Activated B cell treated with CpG ODN at 0.5 μM for 24 hours (primary cell): ENCODE measurements at regions not wholly inside any gene's neighbourhood (a gene's known extent, or its start where the extent isn't known, plus 50 kb on each side); places are given as distances from the start of the nearest gene placed in this dataset.

Source experiments
- ATAC-seq: fragments of 200-7000 bp; cut with Tn5 transposase; one replicate; pipeline ENCODE4 v1.10.0; 2021; ENCODE audit warnings: low read depth, mild to moderate bottlenecking, moderate library complexity
- CTCF ChIA-PET: fragments of 350-600 bp; sonication (Branson Sonifier 250); formaldehyde crosslinking; loops from one replicate; lab custom pipeline; 2021; ENCODE audit warnings: antibody characterized with exemption; lab: Charles Lee
- POLR2A ChIA-PET: fragments of 350-600 bp; sonication (Branson Sonifier 250); formaldehyde crosslinking; loops from one replicate; lab custom pipeline; 2021; ENCODE audit warnings: antibody characterized with exemption; lab: Charles Lee
- DNase-seq: peaks from one replicate; pipeline ENCODE4 v3.0.0; 2022
- H3K27ac Mint-ChIP-seq: one replicate; pipeline ENCODE4 v1.8.0; 2020; ENCODE audit warnings: mixed read lengths
- H3K27me3 Mint-ChIP-seq: one replicate; pipeline ENCODE4 v1.8.0; 2021; ENCODE audit warnings: mixed read lengths
- H3K36me3 Mint-ChIP-seq: one replicate; pipeline ENCODE4 v1.8.0; 2021; ENCODE audit warnings: low read depth, mixed read lengths
- H3K4me1 Mint-ChIP-seq: one replicate; pipeline ENCODE4 v1.8.0; 2021; ENCODE audit warnings: mixed read lengths
- H3K4me3 Mint-ChIP-seq: one replicate; pipeline ENCODE4 v1.8.0; 2020; ENCODE audit warnings: mild to moderate bottlenecking, mixed read lengths
- H3K9me3 Mint-ChIP-seq: one replicate; pipeline ENCODE4 v1.8.0; 2020; ENCODE audit warnings: mixed read lengths
- intact Hi-C: fragments of 100-400 bp; cut with micrococcal nuclease; formaldehyde crosslinking; loops from one replicate; pipeline ENCODE4 v1.15.1; 2024
- TF ChIP-seq, protein P1 (sequence below): fragments of 200-600 bp; IDR thresholded peaks from one replicate; pipeline ENCODE4 v1.8.0; 2022; ENCODE audit warnings: antibody characterized with exemption, mild to moderate bottlenecking

DNA sequence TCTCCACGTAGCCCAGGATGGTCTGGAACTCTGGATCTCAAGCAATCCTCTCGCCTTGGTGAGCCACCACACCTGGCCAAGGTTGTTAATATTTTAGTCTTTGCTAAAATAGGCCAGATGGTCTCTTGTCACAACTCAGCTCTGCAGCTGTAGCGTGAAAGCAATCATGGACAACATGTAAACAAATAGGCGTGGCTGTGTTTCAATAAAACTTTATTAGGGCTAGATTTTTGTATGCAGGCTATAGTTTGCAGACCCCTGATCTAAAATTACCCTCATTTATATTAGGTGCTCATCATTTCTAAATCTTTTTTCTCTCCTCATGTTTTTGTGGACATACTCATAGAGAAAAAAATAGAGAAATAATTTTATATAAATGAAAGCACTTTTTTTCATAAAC, 72.1 kb upstream of the SLC28A3 start:
- ChIA-PET CTCF (interaction anchor here (1.4 kb wide), 1 partner anchor 15 kb away, joined by 3 read pairs; no protein-coding TSS in a partner anchor), POLR2A (no interaction called here)
- Mint-ChIP-seq H3K27me3 (peaks cover 3% of the 10 kb centered on the region), H3K27ac (no peak overlapping the region), H3K9me3 (no peaks in the 10 kb centered on the region), H3K4me1 (no peaks in the 10 kb centered on the region), H3K36me3 (no peaks in the 10 kb centered on the region), H3K4me3 (no peak overlapping the region)
- ATAC-seq = no peak
- no peak for DNase-seq
- intact Hi-C loops = no loop called here
- TF ChIP-seq, protein P1, sequence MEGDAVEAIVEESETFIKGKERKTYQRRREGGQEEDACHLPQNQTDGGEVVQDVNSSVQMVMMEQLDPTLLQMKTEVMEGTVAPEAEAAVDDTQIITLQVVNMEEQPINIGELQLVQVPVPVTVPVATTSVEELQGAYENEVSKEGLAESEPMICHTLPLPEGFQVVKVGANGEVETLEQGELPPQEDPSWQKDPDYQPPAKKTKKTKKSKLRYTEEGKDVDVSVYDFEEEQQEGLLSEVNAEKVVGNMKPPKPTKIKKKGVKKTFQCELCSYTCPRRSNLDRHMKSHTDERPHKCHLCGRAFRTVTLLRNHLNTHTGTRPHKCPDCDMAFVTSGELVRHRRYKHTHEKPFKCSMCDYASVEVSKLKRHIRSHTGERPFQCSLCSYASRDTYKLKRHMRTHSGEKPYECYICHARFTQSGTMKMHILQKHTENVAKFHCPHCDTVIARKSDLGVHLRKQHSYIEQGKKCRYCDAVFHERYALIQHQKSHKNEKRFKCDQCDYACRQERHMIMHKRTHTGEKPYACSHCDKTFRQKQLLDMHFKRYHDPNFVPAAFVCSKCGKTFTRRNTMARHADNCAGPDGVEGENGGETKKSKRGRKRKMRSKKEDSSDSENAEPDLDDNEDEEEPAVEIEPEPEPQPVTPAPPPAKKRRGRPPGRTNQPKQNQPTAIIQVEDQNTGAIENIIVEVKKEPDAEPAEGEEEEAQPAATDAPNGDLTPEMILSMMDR = no peak

DNA sequence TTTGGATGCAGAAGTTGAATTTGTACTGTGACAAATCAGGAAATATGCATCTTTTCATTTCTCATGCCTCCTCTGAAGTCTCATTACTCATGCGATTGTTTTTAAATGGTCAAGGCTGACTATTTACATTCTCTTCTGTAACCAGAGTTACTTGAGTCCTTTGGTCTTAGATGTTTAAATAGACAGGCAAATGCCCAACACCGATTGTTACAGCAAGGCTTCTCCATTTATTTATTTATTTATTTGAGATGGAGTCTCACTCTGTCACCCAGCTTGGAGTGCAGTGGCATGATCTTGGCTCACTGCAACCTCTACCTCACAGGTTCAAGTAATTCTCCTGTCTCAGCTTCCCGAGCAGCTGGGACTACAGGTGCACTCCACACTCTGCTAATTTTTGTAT, 72.7 kb upstream of the SLC28A3 start:
- CTCF ChIA-PET = no interaction called here
- DNase-seq (no peak), ATAC-seq (no peak)
- intact Hi-C loops = no loop called here
- H3K9me3 Mint-ChIP-seq = no peaks in the 10 kb centered on the region
- H3K27ac Mint-ChIP-seq = no peak overlapping the region
- TF ChIP-seq, protein P1 = no peak
- peaks cover 7% of the 10 kb centered on the region for H3K27me3 Mint-ChIP-seq
- no peaks in the 10 kb centered on the region for H3K36me3 Mint-ChIP-seq
- no peak overlapping the region for H3K4me3 Mint-ChIP-seq
- POLR2A ChIA-PET = no interaction called here
- H3K4me1 Mint-ChIP-seq = no peaks in the 10 kb centered on the region

DNA sequence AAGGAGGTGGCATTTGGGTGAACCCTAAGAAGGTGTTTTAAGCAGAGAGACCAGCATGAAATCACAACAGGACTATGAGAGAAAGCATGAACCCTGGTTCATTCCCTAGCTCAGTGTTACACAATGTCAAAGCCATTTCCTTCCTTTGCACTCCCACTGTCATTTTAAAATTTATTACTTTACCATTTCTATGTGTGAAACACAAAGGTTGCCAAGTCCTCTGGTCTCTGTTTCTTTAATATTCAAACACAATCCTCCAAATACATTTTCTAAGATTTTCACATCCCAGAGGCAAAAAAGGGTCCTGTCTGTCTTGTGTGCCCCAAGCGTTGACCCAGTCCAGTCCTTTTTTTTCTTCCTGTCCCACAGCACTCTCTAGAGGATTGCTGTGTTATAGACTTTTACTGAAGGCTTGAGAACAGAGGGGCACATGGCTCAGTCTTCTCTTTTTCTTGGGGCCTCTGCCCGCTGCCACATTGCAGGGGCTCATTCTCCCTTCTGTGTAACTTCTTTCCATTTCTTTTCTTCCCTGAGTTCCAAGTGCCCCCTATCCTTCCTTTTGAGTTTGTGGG, 78.6 kb upstream of the SLC28A3 start:
- ChIA-PET CTCF (no interaction called here), POLR2A (no interaction called here)
- intact Hi-C loops = no loop called here
- H3K9me3 Mint-ChIP-seq = peaks cover 6% of the 10 kb centered on the region
- H3K4me1 Mint-ChIP-seq = no peaks in the 10 kb centered on the region
- peaks cover 8% of the 10 kb centered on the region for H3K27me3 Mint-ChIP-seq
- TF ChIP-seq, protein P1 = no peak
- no peak overlapping the region for H3K4me3 Mint-ChIP-seq
- no peaks in the 10 kb centered on the region for H3K36me3 Mint-ChIP-seq
- H3K27ac Mint-ChIP-seq = no peak overlapping the region
- DNase-seq (no peak), ATAC-seq (no peak)

DNA sequence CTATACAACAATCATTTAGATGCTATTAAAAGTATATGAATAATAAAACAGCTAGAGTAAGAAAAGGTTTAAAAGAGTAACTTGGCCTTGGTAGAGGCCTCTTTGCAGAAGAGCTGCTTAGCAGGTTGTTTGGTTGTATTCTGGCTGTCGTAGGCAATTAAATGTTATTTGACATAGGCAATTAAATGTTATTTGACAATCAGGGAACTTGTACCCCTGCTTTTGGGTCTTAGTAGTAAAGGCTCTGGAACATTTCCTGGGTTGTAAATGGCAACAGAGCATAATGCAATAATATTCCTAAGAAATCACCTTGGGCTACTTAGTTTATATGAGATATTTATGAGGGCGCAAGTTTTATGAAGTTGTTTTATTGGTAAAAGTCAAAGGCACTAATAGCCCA, 84.4 kb upstream of the SLC28A3 start:
- intact Hi-C loops = no loop called here
- ATAC-seq (no peak), DNase-seq (no peak)
- TF ChIP-seq, protein P1 = no peak
- Mint-ChIP-seq H3K4me3 (no peak overlapping the region), H3K9me3 (peaks cover 6% of the 10 kb centered on the region), H3K27me3 (no peaks in the 10 kb centered on the region), H3K36me3 (no peaks in the 10 kb centered on the region), H3K4me1 (no peaks in the 10 kb centered on the region), H3K27ac (no peak overlapping the region)
- POLR2A ChIA-PET = no interaction called here
- CTCF ChIA-PET = no interaction called here

DNA sequence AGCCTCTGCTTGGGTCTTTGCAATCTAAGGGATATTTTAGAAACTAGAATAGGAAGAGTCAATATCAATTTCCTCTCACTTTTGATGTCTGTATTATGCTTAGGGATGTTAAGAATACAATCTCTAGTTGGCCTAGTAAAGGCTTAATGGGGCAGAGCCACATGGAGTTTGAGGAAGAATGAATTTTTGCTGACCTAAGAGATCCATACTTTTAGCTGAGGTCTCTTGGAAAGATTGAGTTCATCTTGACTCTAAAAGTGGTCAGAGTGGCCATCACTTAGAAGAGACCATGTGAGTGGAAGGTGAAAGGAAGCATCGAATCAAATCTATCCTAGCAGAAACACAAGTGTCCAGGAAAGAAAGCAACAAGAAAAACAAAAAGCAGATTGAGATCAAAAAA, 92.2 kb upstream of the SLC28A3 start:
- TF ChIP-seq, protein P1 = no peak
- H3K36me3 Mint-ChIP-seq = no peaks in the 10 kb centered on the region
- H3K27me3 Mint-ChIP-seq = no peaks in the 10 kb centered on the region
- intact Hi-C loops = no loop called here
- POLR2A ChIA-PET = no interaction called here
- no peak overlapping the region for H3K27ac Mint-ChIP-seq
- ATAC-seq (no peak), DNase-seq (no peak)
- H3K4me1 Mint-ChIP-seq = no peaks in the 10 kb centered on the region
- no peaks in the 10 kb centered on the region for H3K9me3 Mint-ChIP-seq
- CTCF ChIA-PET = no interaction called here
- no peak overlapping the region for H3K4me3 Mint-ChIP-seq
